Trophoblast cell (in vitro differentiated cells and primary cell): ENCODE measurements at regions not wholly inside any gene's neighbourhood (a gene's known extent, or its start where the extent isn't known, plus 50 kb on each side); places are given as distances from the start of the nearest gene placed in this dataset.
A peak's percentile ranks its signal among the peaks of the same experiment; 100 is the strongest.

ENCODE experiments used
- DNase-seq, 2 donors: peaks; one replicate each; pipeline ENCODE4 v3.0.0-alpha.2; 2016
- H2AFZ ChIP-seq: 2 replicates; pipeline ENCODE4 v1.6.1; 2013; ENCODE audit warnings: low read length, moderate library complexity, mild to moderate bottlenecking; ENCODE audit not compliant: insufficient read depth, poor library complexity
- H2AK5ac ChIP-seq: 2 replicates; pipeline ENCODE4 v1.6.1; 2013; ENCODE audit warnings: mild to moderate bottlenecking, low read length
- H2BK120ac ChIP-seq: 2 replicates; pipeline ENCODE4 v1.6.1; 2013; ENCODE audit warnings: low read length, mild to moderate bottlenecking, moderate library complexity; ENCODE audit not compliant: insufficient read depth, poor library complexity
- H2BK12ac ChIP-seq: 2 replicates; pipeline ENCODE4 v1.6.1; 2013; ENCODE audit warnings: mild to moderate bottlenecking, low read length, moderate library complexity
- H2BK5ac ChIP-seq: 2 replicates; pipeline ENCODE4 v1.6.1; 2013; ENCODE audit warnings: low read length, low read depth, moderate library complexity, mild to moderate bottlenecking; ENCODE audit not compliant: poor library complexity
- H3K14ac ChIP-seq: 2 replicates; pipeline ENCODE4 v1.6.1; 2013; ENCODE audit warnings: mild to moderate bottlenecking, low read length
- H3K18ac ChIP-seq: 2 replicates; pipeline ENCODE4 v1.6.1; 2013; ENCODE audit warnings: mild to moderate bottlenecking, low read length
- H3K23ac ChIP-seq: 2 replicates; pipeline ENCODE4 v1.6.1; 2013; ENCODE audit warnings: low read length
- H3K27ac ChIP-seq: 2 replicates; pipeline ENCODE4 v1.5.1; 2013; ENCODE audit warnings: low read depth, mild to moderate bottlenecking, inconsistent platforms, low read length, moderate library complexity
- H3K27me3 ChIP-seq: 2 replicates; pipeline ENCODE4 v1.6.1; 2013; ENCODE audit warnings: inconsistent platforms, mild to moderate bottlenecking, low read length, moderate library complexity; ENCODE audit not compliant: insufficient read depth
- H3K36me3 ChIP-seq, 2 experiments: 1 replicate in 1 of 2; 2 replicates in 1 of 2; pipeline ENCODE4 v1.6.1; 2013; ENCODE audit warnings: low read length in 2 of 2, mild to moderate bottlenecking in 2 of 2, moderate library complexity in 1 of 2; ENCODE audit not compliant: insufficient read depth in 2 of 2, control insufficient read depth in 1 of 2
- H3K4ac ChIP-seq: 2 replicates; pipeline ENCODE4 v1.6.1; 2013; ENCODE audit warnings: low read depth, mild to moderate bottlenecking, low read length, moderate library complexity
- H3K4me1 ChIP-seq, 2 experiments: 1 replicate in 1 of 2; 2 replicates in 1 of 2; pipeline ENCODE4 v1.6.1; 2013; ENCODE audit warnings: low read length in 2 of 2, mild to moderate bottlenecking in 2 of 2, moderate library complexity in 1 of 2; ENCODE audit not compliant: insufficient read depth in 2 of 2, control insufficient read depth in 1 of 2
- H3K4me2 ChIP-seq: 2 replicates; pipeline ENCODE4 v1.6.1; 2013; ENCODE audit warnings: inconsistent platforms, mild to moderate bottlenecking, low read length, moderate library complexity
- H3K4me3 ChIP-seq: 2 replicates; pipeline ENCODE4 v1.5.1; 2013; ENCODE audit warnings: mild to moderate bottlenecking, low read depth, low read length, inconsistent platforms
- H3K79me1 ChIP-seq: one replicate; pipeline ENCODE4 v1.6.1; 2013; ENCODE audit warnings: low read length
- H3K79me2 ChIP-seq: 2 replicates; pipeline ENCODE4 v1.6.1; 2013; ENCODE audit warnings: low read length, mild to moderate bottlenecking; ENCODE audit not compliant: control insufficient read depth, insufficient read depth, poor library complexity
- H3K9ac ChIP-seq: 2 replicates; pipeline ENCODE4 v1.6.1; 2013; ENCODE audit warnings: mild to moderate bottlenecking, low read length
- H3K9me3 ChIP-seq: 2 replicates; pipeline ENCODE4 v1.6.1; 2013; ENCODE audit warnings: low read depth, mild to moderate bottlenecking, control low read depth, inconsistent platforms, low read length; ENCODE audit not compliant: insufficient read depth
- H4K12ac ChIP-seq: 2 replicates; pipeline ENCODE4 v1.6.1; 2013; ENCODE audit warnings: low read depth, mild to moderate bottlenecking, low read length, moderate library complexity
- H4K8ac ChIP-seq: 2 replicates; pipeline ENCODE4 v1.6.1; 2013; ENCODE audit warnings: low read depth, mild to moderate bottlenecking, low read length, moderate library complexity
- H4K91ac ChIP-seq: one replicate; pipeline ENCODE4 v1.6.1; 2013; ENCODE audit warnings: low read depth, mild to moderate bottlenecking, low read length, moderate library complexity
- WGBS: extraction: QIAGEN DNeasy Blood & Tissue Kit; methylation state at CpG from one replicate; pipeline ENCODE4 v1.1.7; 2013; ENCODE audit warnings: missing lambda C conversion rate; ENCODE audit not compliant: insufficient read length, insufficient coverage; ENCODE audit errors: extremely low coverage; 5-methylcytosine and 5-hydroxymethylcytosine counted together

- no peak overlapping the region for H3K4ac ChIP-seq
These were observed 53.1 kb upstream of the MAP3K13 start for GRCh38 chr3:185309795-185310194.

GRCh38 chr3:185311991-185312390 is 50.9 kb upstream of the MAP3K13 start:
- H2AK5ac ChIP-seq, result no peak overlapping the region
- no peak overlapping the region for H3K18ac ChIP-seq
- no CpG with 5 or more reads among the region's 3 CpGs for WGBS

More at GRCh38 chr3:185309795-185310194, 53.1 kb upstream of the MAP3K13 start:
- no peak for DNase-seq
- H3K27me3 ChIP-seq, result no peaks in the 10 kb centered on the region
- no peak overlapping the region for H3K27ac ChIP-seq
- no CpG with 5 or more reads among the region's 3 CpGs for WGBS
- no peak overlapping the region for H4K91ac ChIP-seq
- no peak overlapping the region for H2BK120ac ChIP-seq
- H2BK12ac ChIP-seq, result no peak overlapping the region
- no peak overlapping the region for H3K4me3 ChIP-seq
- H2BK5ac ChIP-seq, result no peak overlapping the region
- no peak overlapping the region for H3K23ac ChIP-seq
- H2AK5ac ChIP-seq, result no peak overlapping the region
- no peak overlapping the region for H2AFZ ChIP-seq
- no peaks in the 10 kb centered on the region for H3K79me2 ChIP-seq
- no peak overlapping the region for H3K4me2 ChIP-seq
- H4K12ac ChIP-seq, result no peak overlapping the region
- H3K4me1 ChIP-seq, result peaks cover 3% of the 10 kb centered on the region in 2 experiments
- no peaks in the 10 kb centered on the region for H3K36me3 ChIP-seq
- H3K9me3 ChIP-seq, result no peaks in the 10 kb centered on the region
- H3K18ac ChIP-seq, result no peak overlapping the region
- H3K9ac ChIP-seq, result no peak overlapping the region
- no peak overlapping the region for H4K8ac ChIP-seq
- no peaks in the 10 kb centered on the region for H3K79me1 ChIP-seq
- no peak overlapping the region for H3K14ac ChIP-seq

More at GRCh38 chr3:185311991-185312390, 50.9 kb upstream of the MAP3K13 start:
- Histone ChIP-seq H2BK5ac (no peak overlapping the region), H3K14ac (no peak overlapping the region), H3K79me2 (no peaks in the 10 kb centered on the region), H3K4me2 (no peak overlapping the region), H3K4me3 (no peak overlapping the region), H3K27ac (no peak overlapping the region), H4K8ac (no peak overlapping the region), H3K36me3 (no peaks in the 10 kb centered on the region), H4K12ac (no peak overlapping the region), H2AFZ (no peak overlapping the region), H3K9ac (no peak overlapping the region), H2BK12ac (no peak overlapping the region), H3K4ac (no peak overlapping the region), H3K9me3 (no peaks in the 10 kb centered on the region), H3K4me1 (peaks cover 3% of the 10 kb centered on the region in 2 experiments), H2BK120ac (no peak overlapping the region), H4K91ac (no peak overlapping the region), H3K79me1 (no peaks in the 10 kb centered on the region), H3K27me3 (no peaks in the 10 kb centered on the region), H3K23ac (no peak overlapping the region)
- peak in 1 of 2 donors; percentile 16 for DNase-seq
